ENCODE measurements at regions not wholly inside any gene's neighbourhood (a gene's known extent, or its start where the extent isn't known, plus 50 kb on each side); places are given as distances from the start of the nearest gene placed in this dataset.

- CTCF ChIA-PET = no interaction called here
- POLR2A ChIA-PET = no interaction called here
- TF ChIP-seq ARNT (IDR thresholded peaks at IDR 0.05) (no peak), NFRKB (IDR thresholded peaks at IDR 0.05) (no peak), LEF1 (IDR thresholded peaks at IDR 0.05; ENCODE audit: borderline replicate concordance) (no peak), BHLHE40 (IDR thresholded peaks at IDR 0.05; ENCODE audit: borderline replicate concordance) (no peak), CTBP1 (IDR thresholded peaks at IDR 0.05; ENCODE audit: borderline replicate concordance) (no peak)
- no peak for DNase-seq (ENCODE audit: extremely low spot score)
These were observed 50.6 kb upstream of the JAZF1 start for GRCh38 chr7:28231176-28231575.

DNA sequence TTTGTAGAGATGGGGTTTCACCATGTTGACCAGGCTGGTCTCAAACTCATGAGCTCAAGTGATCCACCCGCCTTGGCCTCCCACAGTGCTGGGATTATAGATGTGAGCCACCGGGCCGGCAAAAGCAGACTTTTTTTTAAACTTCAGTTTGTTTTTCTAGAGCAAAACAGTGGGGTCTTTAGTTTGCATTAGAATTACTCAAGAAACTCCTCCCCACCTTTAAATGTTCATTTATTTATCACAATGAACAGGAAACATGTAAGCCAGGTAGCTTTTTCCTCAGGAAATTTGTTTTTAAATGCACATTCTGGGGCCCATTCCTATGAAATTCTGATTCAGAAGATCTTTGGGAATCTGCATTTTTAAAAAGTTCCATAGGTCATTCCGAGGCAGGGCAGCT lies 56.0 kb upstream of the JAZF1 start:
- POLR2A ChIA-PET = interaction anchor here (0.5 kb wide), 1 partner anchor 10 kb away, joined by 3 read pairs; no protein-coding TSS in a partner anchor
- no peak for DNase-seq (ENCODE audit: extremely low spot score)
- TF ChIP-seq CTBP1 (IDR thresholded peaks at IDR 0.05; ENCODE audit: borderline replicate concordance) (no peak), NFRKB (IDR thresholded peaks at IDR 0.05) (no peak), SUZ12 (IDR thresholded peaks at IDR 0.05) (no peak), HDGF (IDR thresholded peaks at IDR 0.05; ENCODE audit: borderline replicate concordance) (no peak), BHLHE40 (IDR thresholded peaks at IDR 0.05; ENCODE audit: borderline replicate concordance) (no peak), TARDBP (IDR thresholded peaks at IDR 0.05) (no peak), FOXM1 (IDR thresholded peaks at IDR 0.05; ENCODE audit: borderline replicate concordance) (no peak), L3MBTL2 (conservative IDR thresholded peaks at IDR 0.05) (no peak), FOXK2 (IDR thresholded peaks at IDR 0.05) (no peak), PKNOX1 (IDR thresholded peaks at IDR 0.05) (no peak), SP1 (IDR thresholded peaks at IDR 0.05) (no peak)
- CTCF ChIA-PET = no interaction called here

DNA sequence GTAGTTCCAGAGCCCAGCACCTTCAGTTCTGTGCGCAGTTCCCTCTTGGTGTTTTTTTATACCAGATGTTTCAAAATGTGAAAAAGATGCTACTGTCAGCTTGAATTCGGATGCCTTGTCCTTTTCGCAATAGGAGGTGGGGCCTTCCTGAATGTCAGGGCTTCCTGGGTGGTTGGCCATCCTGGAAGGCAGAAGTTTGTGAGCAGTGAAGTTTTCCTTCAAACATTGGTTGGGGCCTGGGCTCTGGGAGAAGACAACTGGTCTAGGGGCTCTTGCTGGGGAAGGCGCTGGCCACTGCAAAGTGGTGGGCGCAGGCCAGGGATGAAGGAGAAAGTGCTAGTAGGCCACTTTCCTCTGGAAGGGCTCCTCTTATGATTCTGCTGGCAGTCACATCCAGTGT lies 56.8 kb upstream of the JAZF1 start:
- POLR2A ChIA-PET = no interaction called here

GRCh38 chr7:28239823-28240204 lies 59.2 kb upstream of the JAZF1 start:
- CTCF ChIA-PET = no interaction called here
- POLR2A ChIA-PET = no interaction called here
- DNase-seq (ENCODE audit: extremely low spot score) = no peak
- TF ChIP-seq ZNF384 (IDR thresholded peaks at IDR 0.05) = no peak
- no peak for TF ChIP-seq SUZ12 (IDR thresholded peaks at IDR 0.05)
- no peak for TF ChIP-seq ARNT (IDR thresholded peaks at IDR 0.05)
- no peak for TF ChIP-seq SP1 (IDR thresholded peaks at IDR 0.05)
- no peak for TF ChIP-seq PKNOX1 (IDR thresholded peaks at IDR 0.05)
- TF ChIP-seq BHLHE40 (IDR thresholded peaks at IDR 0.05; ENCODE audit: borderline replicate concordance) = no peak
- TF ChIP-seq CTBP1 (IDR thresholded peaks at IDR 0.05; ENCODE audit: borderline replicate concordance) = no peak
- no peak for TF ChIP-seq TARDBP (IDR thresholded peaks at IDR 0.05)
- TF ChIP-seq NFRKB (IDR thresholded peaks at IDR 0.05) = no peak
- TF ChIP-seq L3MBTL2 (conservative IDR thresholded peaks at IDR 0.05) = no peak
- TF ChIP-seq FOXM1 (IDR thresholded peaks at IDR 0.05; ENCODE audit: borderline replicate concordance) = no peak
- TF ChIP-seq HDGF (IDR thresholded peaks at IDR 0.05; ENCODE audit: borderline replicate concordance) = no peak
- no peak for TF ChIP-seq ELF4 (IDR thresholded peaks at IDR 0.05)
- TF ChIP-seq FOXK2 (IDR thresholded peaks at IDR 0.05) = no peak
- no peak for TF ChIP-seq LEF1 (IDR thresholded peaks at IDR 0.05; ENCODE audit: borderline replicate concordance)
- TF ChIP-seq FOXA1 (IDR thresholded peaks at IDR 0.05) = no peak

More for the DNA sequence above, 56.8 kb upstream of the JAZF1 start:
- TF ChIP-seq CTBP1 (IDR thresholded peaks at IDR 0.05; ENCODE audit: borderline replicate concordance) = no peak
- no peak for TF ChIP-seq SUZ12 (IDR thresholded peaks at IDR 0.05)
- TF ChIP-seq FOXM1 (IDR thresholded peaks at IDR 0.05; ENCODE audit: borderline replicate concordance) = no peak
- TF ChIP-seq ZNF384 (IDR thresholded peaks at IDR 0.05) = no peak
- TF ChIP-seq PKNOX1 (IDR thresholded peaks at IDR 0.05) = no peak
- no peak for TF ChIP-seq SP1 (IDR thresholded peaks at IDR 0.05)
- TF ChIP-seq L3MBTL2 (conservative IDR thresholded peaks at IDR 0.05) = no peak
- no peak for TF ChIP-seq FOXK2 (IDR thresholded peaks at IDR 0.05)
- no peak for TF ChIP-seq NFRKB (IDR thresholded peaks at IDR 0.05)
- no peak for TF ChIP-seq HDGF (IDR thresholded peaks at IDR 0.05; ENCODE audit: borderline replicate concordance)
- no peak for TF ChIP-seq ELF4 (IDR thresholded peaks at IDR 0.05)
- TF ChIP-seq FOXA1 (IDR thresholded peaks at IDR 0.05) = no peak
- TF ChIP-seq ARNT (IDR thresholded peaks at IDR 0.05) = no peak
- no peak for TF ChIP-seq TARDBP (IDR thresholded peaks at IDR 0.05)
- TF ChIP-seq BHLHE40 (IDR thresholded peaks at IDR 0.05; ENCODE audit: borderline replicate concordance) = no peak
- CTCF ChIA-PET = no interaction called here
- no peak for DNase-seq (ENCODE audit: extremely low spot score)

GRCh38 chr7:28240481-28240880 lies 59.9 kb upstream of the JAZF1 start:
- DNase-seq (ENCODE audit: extremely low spot score) = no peak
- ChIA-PET POLR2A (no interaction called here), CTCF (no interaction called here)
- TF ChIP-seq FOXM1 (IDR thresholded peaks at IDR 0.05; ENCODE audit: borderline replicate concordance) = no peak
- no peak for TF ChIP-seq FOXK2 (IDR thresholded peaks at IDR 0.05)
- no peak for TF ChIP-seq ARNT (IDR thresholded peaks at IDR 0.05)
- no peak for TF ChIP-seq NFRKB (IDR thresholded peaks at IDR 0.05)
- TF ChIP-seq L3MBTL2 (conservative IDR thresholded peaks at IDR 0.05) = no peak
- TF ChIP-seq FOXA1 (IDR thresholded peaks at IDR 0.05) = no peak
- no peak for TF ChIP-seq LEF1 (IDR thresholded peaks at IDR 0.05; ENCODE audit: borderline replicate concordance)
- no peak for TF ChIP-seq CTBP1 (IDR thresholded peaks at IDR 0.05; ENCODE audit: borderline replicate concordance)
- no peak for TF ChIP-seq HDGF (IDR thresholded peaks at IDR 0.05; ENCODE audit: borderline replicate concordance)
- TF ChIP-seq ELF4 (IDR thresholded peaks at IDR 0.05) = no peak
- TF ChIP-seq BHLHE40 (IDR thresholded peaks at IDR 0.05; ENCODE audit: borderline replicate concordance) = no peak
- no peak for TF ChIP-seq TARDBP (IDR thresholded peaks at IDR 0.05)
- TF ChIP-seq SUZ12 (IDR thresholded peaks at IDR 0.05) = no peak
- TF ChIP-seq SP1 (IDR thresholded peaks at IDR 0.05) = no peak
- no peak for TF ChIP-seq ZNF384 (IDR thresholded peaks at IDR 0.05)
- no peak for TF ChIP-seq PKNOX1 (IDR thresholded peaks at IDR 0.05)

DNA sequence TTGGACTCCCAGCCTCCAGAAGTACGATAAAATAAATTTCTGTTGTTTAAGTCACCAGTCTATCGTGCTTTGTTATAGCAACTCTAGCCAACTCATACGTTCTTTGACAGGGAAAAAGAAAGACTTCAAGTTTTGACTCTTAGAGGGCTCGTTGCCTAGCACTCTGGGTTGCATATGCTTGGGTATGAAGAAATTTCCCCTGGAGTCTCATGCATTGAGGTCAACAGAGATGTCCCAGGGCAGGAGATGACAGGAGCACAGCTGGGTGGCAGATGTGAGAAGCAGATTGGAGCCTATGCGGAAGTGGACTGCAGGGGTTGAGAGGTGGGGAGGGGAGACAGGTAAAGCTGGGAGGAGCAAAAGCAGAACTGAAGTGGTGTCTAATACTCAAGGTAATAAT lies 63.3 kb upstream of the JAZF1 start:
- ChIA-PET POLR2A (no interaction called here), CTCF (no interaction called here)
- no peak for DNase-seq (ENCODE audit: extremely low spot score)
- TF ChIP-seq SP1 (IDR thresholded peaks at IDR 0.05) (no peak), FOXK2 (IDR thresholded peaks at IDR 0.05) (no peak), ARNT (IDR thresholded peaks at IDR 0.05) (no peak), SUZ12 (IDR thresholded peaks at IDR 0.05) (no peak), BHLHE40 (IDR thresholded peaks at IDR 0.05; ENCODE audit: borderline replicate concordance) (no peak), FOXM1 (IDR thresholded peaks at IDR 0.05; ENCODE audit: borderline replicate concordance) (no peak), TARDBP (IDR thresholded peaks at IDR 0.05) (no peak), FOXA1 (IDR thresholded peaks at IDR 0.05) (no peak), L3MBTL2 (conservative IDR thresholded peaks at IDR 0.05) (no peak), LEF1 (IDR thresholded peaks at IDR 0.05; ENCODE audit: borderline replicate concordance) (no peak), PKNOX1 (IDR thresholded peaks at IDR 0.05) (no peak), CTBP1 (IDR thresholded peaks at IDR 0.05; ENCODE audit: borderline replicate concordance) (no peak), HDGF (IDR thresholded peaks at IDR 0.05; ENCODE audit: borderline replicate concordance) (no peak), NFRKB (IDR thresholded peaks at IDR 0.05) (no peak), ZNF384 (IDR thresholded peaks at IDR 0.05) (no peak), ELF4 (IDR thresholded peaks at IDR 0.05) (no peak)
